ENCODE measurements at regions not wholly inside any gene's neighbourhood (a gene's known extent, or its start where the extent isn't known, plus 50 kb on each side); places are given as distances from the start of the nearest gene placed in this dataset.

DNA sequence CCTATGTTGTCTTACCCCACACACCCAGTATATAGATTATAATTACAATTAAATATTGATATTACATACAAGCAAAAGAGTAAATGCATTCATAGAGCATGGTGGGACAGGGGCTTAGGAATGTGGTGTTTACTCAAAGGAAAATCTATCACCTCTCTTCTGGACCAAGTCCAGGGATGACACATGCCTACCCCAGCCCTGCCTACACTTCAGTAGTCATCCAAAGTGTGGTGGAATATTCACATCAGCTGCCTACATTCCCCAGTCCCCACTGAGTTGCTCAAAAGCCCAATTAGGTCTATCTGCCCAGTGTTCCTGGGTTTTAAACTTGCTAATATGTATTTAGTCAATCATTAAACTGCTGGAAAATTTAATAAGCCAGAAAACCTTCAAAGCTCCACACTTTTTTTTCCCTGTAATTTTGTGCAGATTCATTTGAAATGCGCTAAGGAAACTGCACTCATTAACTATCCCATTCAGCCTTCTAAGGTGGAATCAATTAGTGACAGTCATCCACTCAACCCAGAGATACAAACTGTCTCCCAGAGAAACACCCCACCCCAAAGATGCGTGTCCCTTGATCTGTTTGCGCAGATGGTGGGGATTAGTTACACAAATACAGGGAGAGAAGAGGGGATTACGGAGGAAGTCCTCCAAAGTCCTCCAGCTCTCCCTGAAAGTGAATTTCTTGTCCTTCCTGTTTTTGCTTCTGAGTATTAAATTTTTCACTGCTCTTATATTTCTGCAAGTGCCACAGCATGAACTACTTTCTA, 91.7 kb upstream of the KDR start:
- TF ChIP-seq, protein P1, sequence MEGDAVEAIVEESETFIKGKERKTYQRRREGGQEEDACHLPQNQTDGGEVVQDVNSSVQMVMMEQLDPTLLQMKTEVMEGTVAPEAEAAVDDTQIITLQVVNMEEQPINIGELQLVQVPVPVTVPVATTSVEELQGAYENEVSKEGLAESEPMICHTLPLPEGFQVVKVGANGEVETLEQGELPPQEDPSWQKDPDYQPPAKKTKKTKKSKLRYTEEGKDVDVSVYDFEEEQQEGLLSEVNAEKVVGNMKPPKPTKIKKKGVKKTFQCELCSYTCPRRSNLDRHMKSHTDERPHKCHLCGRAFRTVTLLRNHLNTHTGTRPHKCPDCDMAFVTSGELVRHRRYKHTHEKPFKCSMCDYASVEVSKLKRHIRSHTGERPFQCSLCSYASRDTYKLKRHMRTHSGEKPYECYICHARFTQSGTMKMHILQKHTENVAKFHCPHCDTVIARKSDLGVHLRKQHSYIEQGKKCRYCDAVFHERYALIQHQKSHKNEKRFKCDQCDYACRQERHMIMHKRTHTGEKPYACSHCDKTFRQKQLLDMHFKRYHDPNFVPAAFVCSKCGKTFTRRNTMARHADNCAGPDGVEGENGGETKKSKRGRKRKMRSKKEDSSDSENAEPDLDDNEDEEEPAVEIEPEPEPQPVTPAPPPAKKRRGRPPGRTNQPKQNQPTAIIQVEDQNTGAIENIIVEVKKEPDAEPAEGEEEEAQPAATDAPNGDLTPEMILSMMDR (IDR thresholded peaks at IDR 0.05; ENCODE audit: low read depth, low read length): no peak
- TF ChIP-seq POLR2A (IDR thresholded peaks at IDR 0.05; ENCODE audit: extremely low read depth, insufficient read length) (no peak), MYC (IDR thresholded peaks at IDR 0.05; ENCODE audit: low read depth, low read length) (no peak)
- TF ChIP-seq, protein P2, sequence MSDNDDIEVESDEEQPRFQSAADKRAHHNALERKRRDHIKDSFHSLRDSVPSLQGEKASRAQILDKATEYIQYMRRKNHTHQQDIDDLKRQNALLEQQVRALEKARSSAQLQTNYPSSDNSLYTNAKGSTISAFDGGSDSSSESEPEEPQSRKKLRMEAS (IDR thresholded peaks at IDR 0.05; ENCODE audit: low read depth, low read length): no peak

Data from NB4 (cell line).